ENCODE measurements at regions not wholly inside any gene's neighbourhood (a gene's known extent, or its start where the extent isn't known, plus 50 kb on each side); places are given as distances from the start of the nearest gene placed in this dataset.

GRCh38 chrX:4028151-4028550 is 314.7 kb upstream of the PRKX start:
- no peak for TF ChIP-seq CTCF (IDR thresholded peaks at IDR 0.05; ENCODE audit: poor library complexity, severe bottlenecking)
- no peak for TF ChIP-seq EZH2 (IDR thresholded peaks at IDR 0.05; ENCODE audit: borderline replicate concordance, insufficient read depth, low read length, poor library complexity, severe bottlenecking)
- TF ChIP-seq REST (IDR thresholded peaks at IDR 0.05; ENCODE audit: borderline replicate concordance): no peak
- no peak for TF ChIP-seq POLR2AphosphoS5 (IDR thresholded peaks at IDR 0.05)
- no peak for TF ChIP-seq RAD21 (conservative IDR thresholded peaks at IDR 0.05)

Data from neural cell (in vitro differentiated cells).